ENCODE measurements at regions not wholly inside any gene's neighbourhood (a gene's known extent, or its start where the extent isn't known, plus 50 kb on each side); places are given as distances from the start of the nearest gene placed in this dataset.

DNA sequence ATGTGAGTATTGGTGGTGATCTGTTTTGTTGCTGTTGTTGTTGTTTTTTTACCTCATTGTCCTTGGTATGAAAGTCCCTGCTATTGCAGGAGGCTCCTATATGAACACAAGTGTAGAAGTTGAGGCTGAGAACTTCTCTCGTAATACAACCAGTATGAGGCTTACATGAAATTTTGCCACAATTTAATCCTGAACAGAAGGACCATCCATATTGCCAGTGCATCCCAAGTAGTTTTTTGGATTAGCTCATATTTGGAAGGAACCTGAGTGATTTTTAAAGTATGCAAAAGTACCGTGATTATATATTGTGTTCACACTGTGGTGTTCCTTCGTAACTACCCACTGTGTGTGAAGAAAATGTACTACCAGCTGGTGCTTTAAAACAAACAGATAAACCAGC is 2095.5 kb upstream of the WWC1 start:
- WGBS, 2 donors: 91 to 96% methylated on average over 3 of the region's 3 CpGs
- no peak for DNase-seq
- Histone ChIP-seq H3K27ac (no peak overlapping the region), H3K4me3 (replicated peaks in 1 of 3) (no peak overlapping the region), H3K4me1 (no peaks in the 10 kb centered on the region), H3K27me3 (no peaks in the 10 kb centered on the region), H3K9me3 (no peaks in the 10 kb centered on the region), H3K36me3 (no peaks in the 10 kb centered on the region)
- no peak for TF ChIP-seq POLR2A (IDR thresholded peaks at IDR 0.05)
- no peak for TF ChIP-seq CTCF (IDR thresholded peaks at IDR 0.05)
- intact Hi-C loops (cut with DNase I): no loop called here

DNA sequence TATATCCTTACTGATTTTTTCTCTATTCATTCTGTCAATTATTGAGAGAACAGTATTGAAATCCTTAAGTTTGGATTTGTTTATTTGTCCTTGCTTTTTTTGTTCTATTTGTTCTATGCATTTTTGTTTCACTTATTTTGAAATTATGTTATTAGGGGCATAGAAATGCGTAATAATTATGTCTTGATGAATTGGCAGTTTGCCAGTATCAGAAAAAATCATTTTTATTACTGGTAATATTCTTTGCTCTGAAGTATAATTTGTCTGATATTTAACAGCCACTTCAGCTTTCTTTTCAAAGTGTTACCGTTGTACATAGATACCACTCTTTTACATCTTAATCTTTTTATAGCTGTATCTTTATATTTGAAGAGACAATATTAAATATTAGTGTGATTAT is 2090.9 kb upstream of the WWC1 start:
- no peak overlapping the region for H3K4me3 ChIP-seq (replicated peaks in 1 of 3)
- 92 to 93% methylated on average over 2 of the region's 2 CpGs for WGBS, 2 donors

GRCh38 chr5:166211640-166212039 is 2079.8 kb upstream of the WWC1 start:
- DNase-seq: no peak
- no peak overlapping the region for H3K27ac ChIP-seq
- H3K9me3 ChIP-seq: no peaks in the 10 kb centered on the region
- 89 to 91% methylated on average over 3 of the region's 3 CpGs for WGBS, 2 donors
- TF ChIP-seq POLR2A (IDR thresholded peaks at IDR 0.05): no peak
- TF ChIP-seq CTCF (IDR thresholded peaks at IDR 0.05): no peak
- no peak overlapping the region for H3K4me3 ChIP-seq (replicated peaks in 1 of 3)
- no peaks in the 10 kb centered on the region for H3K4me1 ChIP-seq
- intact Hi-C loops (cut with DNase I): no loop called here
- H3K36me3 ChIP-seq: no peaks in the 10 kb centered on the region
- no peaks in the 10 kb centered on the region for H3K27me3 ChIP-seq

More for the DNA sequence above, 2090.9 kb upstream of the WWC1 start:
- no peaks in the 10 kb centered on the region for H3K9me3 ChIP-seq
- H3K27me3 ChIP-seq: no peaks in the 10 kb centered on the region
- no peaks in the 10 kb centered on the region for H3K4me1 ChIP-seq
- H3K27ac ChIP-seq: no peak overlapping the region
- intact Hi-C loops (cut with DNase I): no loop called here
- no peak for TF ChIP-seq CTCF (IDR thresholded peaks at IDR 0.05)
- no peak for TF ChIP-seq POLR2A (IDR thresholded peaks at IDR 0.05)
- DNase-seq: no peak
- no peaks in the 10 kb centered on the region for H3K36me3 ChIP-seq

DNA sequence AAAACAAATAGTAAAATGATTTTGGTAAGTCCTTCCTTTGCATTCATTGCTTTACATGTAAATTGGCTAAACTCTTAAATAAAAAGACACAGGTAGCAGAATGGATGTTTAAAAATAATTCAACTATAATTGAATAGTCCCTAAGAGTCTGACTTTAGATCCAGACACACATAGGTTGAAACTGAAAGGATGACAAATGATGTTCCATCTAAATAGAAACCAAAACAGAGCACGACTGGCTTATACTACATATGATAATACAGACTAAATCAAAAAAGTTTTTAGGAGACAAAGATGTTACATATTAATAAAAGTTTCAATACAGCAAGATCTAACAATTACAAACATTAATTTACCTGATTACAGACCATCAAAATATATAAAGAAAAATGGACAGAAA is 2055.1 kb upstream of the WWC1 start:
- Histone ChIP-seq H3K27ac (no peak overlapping the region), H3K4me3 (replicated peaks in 1 of 3) (no peak overlapping the region), H3K36me3 (no peaks in the 10 kb centered on the region), H3K9me3 (no peaks in the 10 kb centered on the region), H3K4me1 (no peaks in the 10 kb centered on the region), H3K27me3 (no peaks in the 10 kb centered on the region)
- no peak for DNase-seq
- 54 to 88% methylated on average over 1 of the region's 1 CpG for WGBS, 2 donors
- TF ChIP-seq POLR2A (IDR thresholded peaks at IDR 0.05): no peak
- TF ChIP-seq CTCF (IDR thresholded peaks at IDR 0.05): no peak
- intact Hi-C loops (cut with DNase I): no loop called here

- Histone ChIP-seq H3K27me3 (no peaks in the 10 kb centered on the region), H3K9me3 (no peaks in the 10 kb centered on the region), H3K27ac (no peak overlapping the region), H3K36me3 (no peaks in the 10 kb centered on the region), H3K4me3 (replicated peaks in 1 of 3) (no peak overlapping the region), H3K4me1 (no peaks in the 10 kb centered on the region)
- no peak for DNase-seq
- WGBS, 2 donors: 95 to 96% methylated on average over 2 of the region's 2 CpGs
- intact Hi-C loops (cut with DNase I): no loop called here
- no peak for TF ChIP-seq POLR2A (IDR thresholded peaks at IDR 0.05)
- TF ChIP-seq CTCF (IDR thresholded peaks at IDR 0.05): no peak
Measured at GRCh38 chr5:166240705-166241104, 2050.7 kb upstream of the WWC1 start.

All from thyroid gland (tissue), 4 donors.